ENCODE measurements at regions not wholly inside any gene's neighbourhood (a gene's known extent, or its start where the extent isn't known, plus 50 kb on each side); places are given as distances from the start of the nearest gene placed in this dataset.

DNA sequence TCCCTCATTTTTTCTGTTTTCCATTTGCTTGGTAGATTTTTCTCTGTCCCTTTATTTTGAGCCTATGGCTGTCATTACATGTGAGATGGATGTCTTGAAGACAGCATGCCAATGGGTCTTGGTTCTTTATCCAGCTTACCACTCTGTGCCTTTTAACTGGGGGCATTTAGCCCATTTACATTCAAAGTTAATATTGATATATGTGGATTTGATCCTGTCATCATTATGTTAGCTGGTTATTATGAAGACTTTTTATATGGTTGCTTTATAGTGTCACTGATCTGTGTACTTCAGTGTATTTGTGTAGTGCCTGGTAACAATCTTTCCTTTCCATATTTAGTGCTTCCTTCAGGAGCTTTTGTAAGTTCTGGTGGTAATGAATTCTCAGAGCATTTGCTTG, 89.3 kb upstream of the UNC5B start:
- no peak overlapping the region for H3K4me3 ChIP-seq
- intact Hi-C loops (cut with DNase I) = no loop called here
- H3K27ac ChIP-seq = no peak overlapping the region
- ATAC-seq (no peak), DNase-seq (no peak)
- no peak for TF ChIP-seq POLR2A (IDR thresholded peaks at IDR 0.05)
- TF ChIP-seq, protein P1, sequence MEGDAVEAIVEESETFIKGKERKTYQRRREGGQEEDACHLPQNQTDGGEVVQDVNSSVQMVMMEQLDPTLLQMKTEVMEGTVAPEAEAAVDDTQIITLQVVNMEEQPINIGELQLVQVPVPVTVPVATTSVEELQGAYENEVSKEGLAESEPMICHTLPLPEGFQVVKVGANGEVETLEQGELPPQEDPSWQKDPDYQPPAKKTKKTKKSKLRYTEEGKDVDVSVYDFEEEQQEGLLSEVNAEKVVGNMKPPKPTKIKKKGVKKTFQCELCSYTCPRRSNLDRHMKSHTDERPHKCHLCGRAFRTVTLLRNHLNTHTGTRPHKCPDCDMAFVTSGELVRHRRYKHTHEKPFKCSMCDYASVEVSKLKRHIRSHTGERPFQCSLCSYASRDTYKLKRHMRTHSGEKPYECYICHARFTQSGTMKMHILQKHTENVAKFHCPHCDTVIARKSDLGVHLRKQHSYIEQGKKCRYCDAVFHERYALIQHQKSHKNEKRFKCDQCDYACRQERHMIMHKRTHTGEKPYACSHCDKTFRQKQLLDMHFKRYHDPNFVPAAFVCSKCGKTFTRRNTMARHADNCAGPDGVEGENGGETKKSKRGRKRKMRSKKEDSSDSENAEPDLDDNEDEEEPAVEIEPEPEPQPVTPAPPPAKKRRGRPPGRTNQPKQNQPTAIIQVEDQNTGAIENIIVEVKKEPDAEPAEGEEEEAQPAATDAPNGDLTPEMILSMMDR (IDR thresholded peaks at IDR 0.05) = no peak
- no peaks in the 10 kb centered on the region for H3K9me3 ChIP-seq
- no peaks in the 10 kb centered on the region for H3K27me3 ChIP-seq
- no peaks in the 10 kb centered on the region for H3K4me1 ChIP-seq
- H3K36me3 ChIP-seq = no peaks in the 10 kb centered on the region

DNA sequence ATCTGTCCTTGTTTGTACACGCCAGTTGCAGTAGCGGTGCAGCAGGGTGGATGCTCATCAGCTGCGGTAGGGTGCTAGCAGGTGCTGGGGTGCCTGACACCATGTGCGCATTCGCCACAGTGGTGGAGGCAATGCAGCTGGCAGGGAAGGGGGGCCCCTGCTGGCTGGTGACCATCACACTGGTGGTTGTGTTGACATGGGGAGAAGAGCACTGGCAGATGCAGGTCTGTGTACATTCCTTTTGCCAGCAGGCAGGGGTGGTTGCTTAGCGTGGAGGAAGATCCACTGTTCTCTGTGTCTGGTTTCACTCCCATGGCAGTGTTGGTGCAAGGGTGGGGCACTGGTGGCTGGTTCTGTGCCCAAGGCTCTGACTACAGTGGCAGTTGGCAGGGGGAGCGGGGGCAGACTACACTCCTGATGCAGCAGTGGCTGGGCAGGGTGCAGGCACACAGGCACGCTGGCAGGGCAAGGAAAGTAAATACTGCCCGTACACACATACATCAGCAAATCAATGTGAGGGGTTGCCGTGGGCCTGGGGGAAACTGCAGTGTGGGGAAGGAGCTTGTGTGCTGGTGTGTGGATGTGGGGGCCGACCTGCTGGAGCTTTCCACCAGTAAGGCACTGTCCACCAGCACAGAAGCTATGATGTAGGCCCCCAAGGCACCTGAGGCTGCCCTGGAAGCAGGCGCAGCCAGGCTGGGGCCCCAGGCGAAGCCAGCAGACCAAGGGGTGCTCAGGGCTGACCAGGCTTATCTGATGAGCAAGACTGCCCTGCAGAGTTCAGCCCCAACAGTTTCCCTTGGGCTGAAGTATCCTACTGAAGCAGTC, 87.2 kb upstream of the UNC5B start:
- ATAC-seq (no peak), DNase-seq (no peak)
- no peaks in the 10 kb centered on the region for H3K4me1 ChIP-seq
- H3K4me3 ChIP-seq = no peak overlapping the region
- no peak overlapping the region for H3K27ac ChIP-seq
- no peaks in the 10 kb centered on the region for H3K9me3 ChIP-seq
- whole genome bisulfite sequencing (ENCODE audit: insufficient coverage, low coverage, low lambda C conversion rate, missing lambda C conversion rate) = 43% methylated on average over 1 of the region's 13 CpGs
- no peaks in the 10 kb centered on the region for H3K27me3 ChIP-seq
- intact Hi-C loops (cut with DNase I) = no loop called here
- TF ChIP-seq POLR2A (IDR thresholded peaks at IDR 0.05) = no peak
- TF ChIP-seq, protein P1 (IDR thresholded peaks at IDR 0.05) = no peak
- H3K36me3 ChIP-seq = no peaks in the 10 kb centered on the region

DNA sequence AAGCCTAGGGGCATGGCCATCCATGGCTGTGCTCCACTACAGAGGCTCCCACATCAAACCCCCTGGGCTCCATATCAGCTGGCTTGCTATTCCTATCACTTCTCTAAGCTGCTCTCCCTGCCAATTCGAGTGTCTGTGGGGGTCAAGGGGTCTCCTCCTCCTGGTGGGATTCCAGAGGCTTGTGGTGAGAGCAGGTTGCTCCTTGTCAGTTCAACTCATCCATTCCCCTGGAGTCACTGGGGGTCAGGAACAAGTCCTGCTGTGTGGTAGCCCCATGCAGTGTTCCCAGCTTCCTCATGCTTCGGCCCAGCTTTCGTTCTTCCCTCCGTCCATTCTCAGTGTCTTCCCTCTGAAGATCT, 86.6 kb upstream of the UNC5B start:
- TF ChIP-seq, protein P1 (IDR thresholded peaks at IDR 0.05) = no peak
- no peak for TF ChIP-seq POLR2A (IDR thresholded peaks at IDR 0.05)
- Histone ChIP-seq H3K27ac (no peak overlapping the region), H3K4me1 (no peaks in the 10 kb centered on the region), H3K9me3 (no peaks in the 10 kb centered on the region), H3K27me3 (no peaks in the 10 kb centered on the region), H3K4me3 (no peak overlapping the region), H3K36me3 (no peaks in the 10 kb centered on the region)
- intact Hi-C loops (cut with DNase I) = no loop called here
- ATAC-seq = no peak
- 83% methylated on average over 1 of the region's 4 CpGs for WGBS (ENCODE audit: insufficient coverage, low coverage, low lambda C conversion rate, missing lambda C conversion rate)
- no peak for DNase-seq

DNA sequence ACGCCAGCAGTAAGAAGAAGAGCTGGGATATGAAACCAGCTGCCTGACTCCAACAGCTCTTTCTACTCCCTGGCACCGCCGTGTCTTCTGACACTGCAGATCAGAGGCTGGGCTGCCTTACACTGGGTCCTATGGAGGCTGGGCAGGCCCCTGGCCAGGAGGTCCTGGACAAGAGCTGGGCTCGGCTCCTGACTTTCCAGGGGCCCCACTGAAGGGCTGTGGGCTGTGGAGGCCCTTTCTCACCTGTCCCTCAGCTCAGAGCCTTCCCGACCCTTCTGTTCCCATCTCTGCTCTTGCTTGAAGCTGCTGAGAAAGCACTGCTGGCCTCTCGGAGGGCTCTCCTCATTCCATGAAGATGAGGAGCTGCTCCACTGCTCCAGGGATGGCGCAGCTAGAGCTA, 85.9 kb upstream of the UNC5B start:
- no peak overlapping the region for H3K4me3 ChIP-seq
- H3K27ac ChIP-seq = no peak overlapping the region
- H3K4me1 ChIP-seq = no peaks in the 10 kb centered on the region
- no peak for TF ChIP-seq POLR2A (IDR thresholded peaks at IDR 0.05)
- TF ChIP-seq, protein P1 (IDR thresholded peaks at IDR 0.05) = no peak
- DNase-seq (no peak), ATAC-seq (no peak)
- H3K36me3 ChIP-seq = no peaks in the 10 kb centered on the region
- no peaks in the 10 kb centered on the region for H3K27me3 ChIP-seq
- 32% methylated on average over 4 of the region's 7 CpGs for WGBS (ENCODE audit: insufficient coverage, low coverage, low lambda C conversion rate, missing lambda C conversion rate)
- H3K9me3 ChIP-seq = no peaks in the 10 kb centered on the region
- intact Hi-C loops (cut with DNase I) = no loop called here

DNA sequence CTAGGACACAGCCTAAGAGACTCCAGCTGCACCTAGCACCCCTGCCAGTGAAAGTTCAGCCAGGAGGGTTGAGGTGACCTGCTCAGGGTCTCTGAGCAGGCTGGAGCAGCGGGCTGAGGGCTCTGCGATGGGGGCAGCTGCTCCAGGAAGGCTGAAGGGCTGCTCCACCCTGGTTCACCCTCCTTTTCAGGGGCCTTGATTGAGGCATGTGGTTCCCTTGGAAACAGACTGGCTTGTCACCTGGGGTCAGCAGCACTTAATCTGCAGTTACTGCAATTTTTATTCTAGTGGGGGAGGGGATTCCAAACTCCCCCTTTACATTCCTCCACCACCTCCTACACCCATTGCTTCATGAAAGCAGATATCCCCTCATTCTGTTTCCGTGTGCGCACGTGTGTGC, 85.3 kb upstream of the UNC5B start:
- intact Hi-C loops (cut with DNase I) = no loop called here
- Histone ChIP-seq H3K36me3 (no peaks in the 10 kb centered on the region), H3K27ac (no peak overlapping the region), H3K4me3 (no peak overlapping the region), H3K27me3 (no peaks in the 10 kb centered on the region), H3K9me3 (no peaks in the 10 kb centered on the region), H3K4me1 (no peaks in the 10 kb centered on the region)
- no peak for DNase-seq
- no peak for ATAC-seq
- WGBS (ENCODE audit: insufficient coverage, low coverage, low lambda C conversion rate, missing lambda C conversion rate) = 95% methylated on average over 3 of the region's 5 CpGs
- TF ChIP-seq, protein P1 (IDR thresholded peaks at IDR 0.05) = no peak
- TF ChIP-seq POLR2A (IDR thresholded peaks at IDR 0.05) = no peak

All from right lobe of liver (tissue), 6 donors.